HPDE6-E6E7 (cell line): ENCODE measurements at regions not wholly inside any gene's neighbourhood (a gene's known extent, or its start where the extent isn't known, plus 50 kb on each side); places are given as distances from the start of the nearest gene placed in this dataset.
"Not testable (repeated sequence)": the region's sequence is repeated elsewhere in the genome, so short reads cannot be mapped to it uniquely, and the experiment has no call there.

Source experiments
- DNase-seq: peaks from one replicate; pipeline ENCODE4 v3.0.0; 2011; ENCODE audit warnings: missing footprints; ENCODE audit errors: extremely low spot score

GRCh38 chr6:100228834-100229441, 234.9 kb upstream of the MCHR2 start:
- peak; percentile 49 for DNase-seq

DNA sequence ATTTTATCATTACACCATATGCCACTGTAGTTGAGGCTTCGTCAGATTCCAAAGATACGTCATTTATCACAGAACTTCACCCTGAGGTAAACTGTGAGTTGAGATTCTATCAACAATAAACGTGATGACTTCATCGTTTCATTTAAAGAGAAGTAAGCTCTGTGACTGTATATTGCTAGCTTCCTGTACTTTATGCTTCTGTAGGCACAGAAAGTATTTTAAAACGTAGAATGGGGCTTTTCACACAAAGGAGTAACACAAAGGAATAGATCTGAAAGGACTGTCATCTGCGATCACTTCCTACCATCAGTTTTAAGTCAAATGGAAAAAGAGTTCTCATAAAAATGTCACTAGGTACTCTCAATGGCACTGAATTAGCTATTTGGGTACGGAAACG, 234.4 kb upstream of the MCHR2 start:
- DNase-seq: no peak

GRCh38 chr6:100226811-100227210, 232.8 kb upstream of the MCHR2 start:
- DNase-seq: no peak

GRCh38 chr6:100223952-100224351, 229.9 kb upstream of the MCHR2 start:
- not testable (repeated sequence) for DNase-seq

DNA sequence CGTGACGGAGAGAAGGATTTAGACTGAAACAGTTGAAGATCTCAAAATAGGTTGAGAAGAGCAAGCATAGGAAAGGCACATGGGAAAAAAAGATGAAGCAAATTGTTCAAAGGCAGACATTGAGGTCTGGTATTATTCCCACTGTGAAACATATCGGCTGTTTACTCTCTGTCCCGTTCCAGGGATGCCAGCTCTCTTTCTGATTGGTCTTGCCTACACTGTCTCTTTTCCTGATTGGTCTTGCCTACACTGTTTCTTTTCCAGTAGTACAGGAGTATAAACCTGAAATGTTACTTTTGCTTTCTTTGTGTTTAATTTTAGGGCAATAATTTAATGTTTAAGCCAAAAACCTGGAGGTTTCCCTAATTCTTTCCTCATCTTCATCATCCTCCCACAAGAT, 226.5 kb upstream of the MCHR2 start:
- DNase-seq: no peak

DNA sequence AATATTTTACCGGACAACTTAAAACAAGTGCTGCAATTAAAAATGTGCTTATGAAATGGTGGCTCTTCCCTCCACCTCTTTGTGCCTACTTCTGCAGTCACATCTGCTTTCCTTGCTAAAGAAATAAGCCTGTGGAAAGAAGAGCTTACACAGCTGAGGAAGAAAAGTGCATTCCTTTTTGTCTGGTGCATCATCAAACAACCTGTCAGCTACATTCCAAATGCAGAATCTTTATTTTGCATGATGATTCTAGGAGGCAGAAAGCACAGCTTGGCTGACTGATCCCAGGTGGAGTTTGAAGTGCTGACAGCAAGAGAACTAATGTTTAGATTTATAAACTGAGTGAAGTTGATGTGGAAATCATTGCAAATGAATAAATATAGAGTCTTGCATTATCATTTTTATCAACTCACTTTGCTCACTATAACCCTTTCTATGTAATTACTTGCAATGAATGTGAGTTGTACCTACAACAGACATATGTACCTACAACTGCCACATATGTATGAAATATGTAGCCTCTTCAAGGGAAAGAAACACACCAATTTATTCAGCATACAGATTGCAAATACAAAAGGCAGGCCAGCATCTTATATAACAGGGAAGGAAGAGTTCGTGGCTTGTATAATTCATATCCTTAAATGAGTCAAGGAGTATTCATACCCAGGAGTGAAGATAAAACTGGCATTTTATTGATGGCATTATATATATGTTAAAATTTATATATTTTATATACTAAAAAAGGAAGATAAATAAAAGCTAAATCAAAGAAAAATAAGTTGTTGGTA, 223.4 kb upstream of the MCHR2 start:
- no peak for DNase-seq

DNA sequence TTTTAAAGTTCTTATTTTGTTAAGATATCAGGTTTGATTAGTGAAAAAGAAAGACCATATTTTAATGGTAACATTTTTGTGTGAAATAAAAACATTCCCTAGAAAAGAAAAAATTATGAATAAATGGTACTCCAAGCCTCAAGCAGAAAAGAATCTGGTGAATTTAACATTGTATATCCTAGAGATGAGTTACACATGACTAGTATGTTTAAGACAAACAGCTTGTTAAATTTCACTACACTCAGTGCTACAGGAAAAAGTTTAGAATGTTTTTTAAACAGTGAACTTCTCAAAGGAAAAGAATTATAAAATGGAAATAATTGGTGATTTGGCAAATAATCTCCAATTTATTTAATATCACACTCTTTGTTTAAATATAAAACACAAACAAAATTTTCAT, 222.7 kb upstream of the MCHR2 start:
- DNase-seq: no peak

GRCh38 chr6:100212131-100212530, 218.1 kb upstream of the MCHR2 start:
- DNase-seq: no peak

GRCh38 chr6:100210137-100211117, 216.4 kb upstream of the MCHR2 start:
- DNase-seq: no peak

GRCh38 chr6:100209323-100210136, 215.5 kb upstream of the MCHR2 start:
- DNase-seq: no peak

GRCh38 chr6:100203400-100203799, 209.4 kb upstream of the MCHR2 start:
- peak; percentile 58 for DNase-seq

- peak; percentile 65 for DNase-seq
These were observed 208.6 kb upstream of the MCHR2 start for GRCh38 chr6:100202417-100203194.

- not testable (repeated sequence) for DNase-seq
These were observed 202.4 kb upstream of the MCHR2 start for GRCh38 chr6:100196214-100196982.

- not testable (repeated sequence) for DNase-seq
These were observed 201.2 kb upstream of the MCHR2 start for GRCh38 chr6:100195244-100195643.

DNA sequence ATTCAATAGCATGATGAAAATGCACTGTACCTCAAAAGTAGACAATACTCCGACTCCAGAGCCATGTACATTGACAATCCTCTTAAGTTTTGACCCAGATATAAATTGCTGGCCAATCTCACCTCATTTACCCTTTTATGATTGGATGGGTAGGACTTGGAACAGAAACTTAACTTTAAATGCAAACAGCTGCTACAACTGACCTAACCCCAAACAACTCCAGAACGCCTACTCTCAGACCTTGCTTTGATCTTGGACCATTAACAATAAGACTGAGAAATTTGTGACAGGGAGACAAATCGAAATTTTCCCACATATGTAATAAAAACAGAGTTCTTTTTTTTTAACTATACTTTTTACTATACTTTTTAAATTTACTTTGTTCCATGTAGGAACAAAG, 200.5 kb upstream of the MCHR2 start:
- no peak for DNase-seq

GRCh38 chr6:100188754-100189153, 194.7 kb upstream of the MCHR2 start:
- no peak for DNase-seq

GRCh38 chr6:100186552-100186951, 192.5 kb upstream of the MCHR2 start:
- DNase-seq: no peak

DNA sequence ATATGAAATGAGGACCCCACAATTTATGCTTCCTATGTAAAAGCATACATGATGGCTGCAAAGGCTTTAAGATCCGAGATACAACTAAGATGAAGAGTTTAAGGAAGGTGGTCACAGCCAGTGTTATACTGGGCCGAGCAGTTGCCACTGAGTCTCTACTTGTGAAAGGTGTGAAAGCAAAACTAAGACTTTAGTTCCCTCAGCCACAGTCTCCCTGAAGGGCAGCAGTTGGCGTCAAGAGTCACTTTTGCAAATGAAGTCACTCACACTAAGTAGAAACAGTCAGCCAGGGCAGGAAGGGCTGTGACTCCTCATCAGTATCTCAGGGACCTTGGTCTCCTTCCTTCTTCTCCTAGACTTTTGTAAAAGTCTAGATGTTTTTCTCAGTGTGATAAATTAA, 191.6 kb upstream of the MCHR2 start:
- DNase-seq: no peak

DNA sequence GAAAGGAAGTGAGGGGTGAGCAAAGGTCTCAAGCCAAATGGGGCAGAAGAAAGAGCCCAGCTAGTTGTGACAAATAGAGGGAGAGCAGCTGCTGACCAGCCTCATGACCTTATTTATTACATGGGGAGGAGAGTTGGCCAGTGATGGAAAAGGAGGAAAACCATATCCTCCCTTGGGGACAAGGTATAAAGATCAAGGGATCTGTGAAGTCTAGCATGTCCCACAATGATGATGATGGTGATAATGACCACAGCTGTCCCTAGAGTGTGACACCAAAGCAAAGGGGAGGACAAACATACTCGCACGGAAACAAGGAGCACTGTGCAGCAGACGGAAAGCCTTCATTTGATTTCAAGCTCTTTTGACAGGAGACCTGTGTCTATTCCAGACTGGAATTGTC, 190.4 kb upstream of the MCHR2 start:
- no peak for DNase-seq

DNA sequence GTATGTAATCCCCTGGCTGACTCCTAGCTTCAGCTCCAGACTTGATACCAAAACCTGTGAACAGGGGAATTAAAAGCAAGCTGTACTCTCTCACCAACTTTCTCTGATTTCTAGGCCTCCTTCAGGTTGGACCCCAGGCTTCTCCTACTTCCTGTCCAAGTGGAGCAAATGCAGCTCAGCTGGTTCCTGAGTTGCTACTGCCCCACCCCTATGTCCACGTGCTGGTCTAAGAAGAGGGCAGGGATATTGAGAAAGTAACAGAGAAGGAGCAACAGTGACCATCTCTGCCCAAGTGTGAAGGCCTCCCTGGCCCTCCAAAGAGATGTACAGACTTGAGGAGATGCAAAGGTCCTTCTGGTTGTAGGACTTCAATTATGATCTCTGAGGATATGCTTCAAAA, 188.3 kb upstream of the MCHR2 start:
- no peak for DNase-seq
